NOMO-1 treated with dmso at 0.1 percent for 144 hours (cell line): ENCODE measurements at regions not wholly inside any gene's neighbourhood (a gene's known extent, or its start where the extent isn't known, plus 50 kb on each side); places are given as distances from the start of the nearest gene placed in this dataset.
"Not testable (repeated sequence)": the region's sequence is repeated elsewhere in the genome, so short reads cannot be mapped to it uniquely, and the experiment has no call there.

Experiments used
- DNase-seq: peaks from one replicate; lab custom pipeline; 2025; ENCODE audit not compliant: unreplicated experiment; lab: John Stamatoyannopoulos, UW

- DNase-seq, result no peak
These were observed 246.6 kb downstream of the HAPSTR1 start for GRCh38 chr16:9338068-9338467.

- DNase-seq, result no peak
These were observed 247.1 kb downstream of the HAPSTR1 start for GRCh38 chr16:9338510-9338909.

GRCh38 chr16:9340526-9341256, 249.2 kb downstream of the HAPSTR1 start:
- DNase-seq, result no peak

DNA sequence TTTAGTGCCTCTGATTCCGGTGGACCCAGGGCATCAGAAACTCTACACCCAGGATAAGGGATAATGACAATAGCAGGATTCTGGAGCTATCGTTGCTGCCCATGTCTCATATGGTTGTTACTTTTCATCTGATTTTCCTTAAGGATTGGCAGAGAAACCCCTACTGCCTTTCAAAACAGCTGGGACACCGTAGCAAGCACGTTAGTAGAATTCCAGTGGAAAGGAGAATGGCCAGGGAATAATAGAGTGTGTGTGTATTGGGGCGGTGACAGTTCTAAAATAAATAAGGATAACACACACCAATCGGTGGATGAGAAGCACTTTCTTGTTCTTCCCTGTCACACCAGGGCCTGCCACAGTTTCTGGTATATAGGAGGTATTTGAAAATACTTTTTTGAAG, 251.8 kb downstream of the HAPSTR1 start:
- DNase-seq, result no peak

DNA sequence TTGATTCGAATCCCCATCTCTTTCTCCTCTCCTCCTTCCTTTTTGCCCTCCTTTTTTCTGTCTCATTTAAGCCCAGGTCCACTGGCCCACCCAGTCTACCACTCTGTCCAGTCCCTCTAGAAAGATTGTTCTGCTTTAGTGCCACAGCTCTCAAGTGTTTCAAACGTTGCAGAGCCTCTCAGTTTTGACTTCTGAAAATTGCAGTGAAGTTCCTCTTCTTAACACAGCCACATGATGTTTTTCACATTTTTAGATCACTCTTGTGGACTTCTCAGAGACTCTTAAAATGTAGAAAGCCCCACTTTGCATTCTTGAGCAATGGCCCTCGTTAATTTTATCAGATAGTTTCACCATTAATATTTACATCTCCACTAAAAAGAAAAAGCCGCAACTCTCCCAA, 253.1 kb downstream of the HAPSTR1 start:
- no peak for DNase-seq

DNA sequence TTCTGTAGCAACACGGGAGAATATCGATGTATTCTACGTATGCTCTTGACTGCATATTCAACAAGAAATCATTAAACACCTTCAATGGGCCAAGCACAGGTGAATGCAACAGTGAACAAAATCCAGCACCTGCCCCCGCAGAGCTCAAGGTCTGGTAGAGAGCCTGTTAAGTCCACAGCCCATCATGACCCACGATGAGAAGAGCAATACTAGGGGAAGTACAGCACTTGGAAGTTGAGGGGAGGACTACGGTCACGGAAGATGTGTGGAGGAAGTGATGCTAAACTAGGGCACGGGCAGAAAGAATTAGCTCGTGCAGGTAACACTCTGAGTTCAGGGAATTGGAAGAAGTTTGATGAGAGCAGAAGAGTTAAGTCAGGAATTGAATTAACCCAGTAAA, 253.6 kb downstream of the HAPSTR1 start:
- DNase-seq, result no peak

DNA sequence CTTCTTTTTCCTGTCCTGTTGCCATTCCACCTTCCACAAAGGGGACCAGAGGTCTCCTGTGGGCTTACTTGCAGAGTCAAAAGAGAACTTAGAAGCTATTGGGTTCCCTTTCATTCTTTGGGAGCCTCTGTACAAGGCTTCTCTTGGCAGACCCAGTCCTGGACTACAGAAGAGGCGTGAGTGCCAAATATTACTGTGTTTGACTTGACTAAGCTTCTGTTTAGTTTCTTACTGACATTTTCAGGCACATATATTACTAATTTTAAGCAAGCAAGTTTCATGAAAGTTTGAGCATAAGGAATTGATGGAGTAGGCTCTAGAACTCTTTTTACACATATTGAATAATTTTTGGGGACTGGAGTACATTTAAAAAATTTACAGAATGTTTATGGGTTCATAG, 254.4 kb downstream of the HAPSTR1 start:
- DNase-seq, result no peak

- no peak for DNase-seq
These were observed 257.5 kb downstream of the HAPSTR1 start for GRCh38 chr16:9348912-9349311.

DNA sequence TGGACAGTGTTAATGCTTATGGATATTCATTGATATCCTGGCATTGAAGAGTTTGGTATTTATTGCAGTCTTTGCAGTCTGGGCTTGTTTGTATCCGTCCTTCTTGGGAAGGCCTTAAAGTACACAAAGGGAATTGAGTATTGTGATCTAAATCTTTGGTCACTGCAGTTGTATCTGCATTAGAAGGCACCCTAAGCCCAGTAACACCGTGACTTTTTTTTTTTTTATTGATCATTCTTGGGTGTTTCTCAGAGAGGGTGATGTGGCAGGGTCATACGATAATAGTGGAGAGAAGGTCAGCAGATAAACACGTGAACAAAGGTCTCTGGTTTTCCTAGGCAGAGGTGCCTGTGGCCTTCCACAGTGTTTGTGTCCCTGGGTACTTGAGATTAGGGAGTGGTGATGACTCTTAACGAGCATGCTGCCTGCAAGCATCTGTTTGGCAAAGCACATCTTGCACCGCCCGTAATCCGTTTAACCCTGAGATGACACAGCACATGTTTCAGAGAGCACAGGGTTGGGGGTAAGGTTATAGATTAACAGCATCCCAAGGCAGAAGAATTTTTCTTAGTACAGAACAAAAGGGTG, 258.0 kb downstream of the HAPSTR1 start:
- DNase-seq, result not testable (repeated sequence)

- not testable (repeated sequence) for DNase-seq
These were observed 258.8 kb downstream of the HAPSTR1 start for GRCh38 chr16:9350119-9350799.

- no peak for DNase-seq
These were observed 260.0 kb downstream of the HAPSTR1 start for GRCh38 chr16:9351440-9351839.

GRCh38 chr16:9351841-9352434, 260.5 kb downstream of the HAPSTR1 start:
- no peak for DNase-seq

DNA sequence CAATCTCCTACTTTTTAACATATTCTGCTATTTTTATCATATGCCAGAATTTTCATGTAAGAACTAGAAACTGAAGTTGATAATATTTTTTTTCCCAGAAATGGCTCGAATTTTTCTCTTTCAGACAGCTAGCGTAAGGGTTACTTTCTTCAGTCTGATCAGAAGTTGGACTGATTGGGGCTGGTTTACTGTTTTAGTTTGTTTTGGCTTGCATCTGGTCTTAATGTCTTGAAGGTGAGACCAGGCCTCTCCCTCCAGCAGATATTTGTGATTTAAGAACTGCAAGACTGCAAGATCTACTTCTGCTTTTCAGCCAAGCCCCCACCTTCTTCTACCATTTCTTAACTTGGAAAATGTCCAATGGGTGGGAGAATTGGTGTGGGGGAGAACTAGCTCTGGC, 266.4 kb downstream of the HAPSTR1 start:
- DNase-seq, result no peak

GRCh38 chr16:9360075-9360474, 268.6 kb downstream of the HAPSTR1 start:
- no peak for DNase-seq

- no peak for DNase-seq
These were observed 270.6 kb downstream of the HAPSTR1 start for GRCh38 chr16:9362050-9362449.

GRCh38 chr16:9362604-9363003, 271.2 kb downstream of the HAPSTR1 start:
- DNase-seq, result no peak

GRCh38 chr16:9363520-9363919, 272.1 kb downstream of the HAPSTR1 start:
- DNase-seq, result no peak

- DNase-seq, result no peak
These were observed 273.4 kb downstream of the HAPSTR1 start for GRCh38 chr16:9364721-9365369.

- no peak for DNase-seq
These were observed 273.9 kb downstream of the HAPSTR1 start for GRCh38 chr16:9365370-9365728.

DNA sequence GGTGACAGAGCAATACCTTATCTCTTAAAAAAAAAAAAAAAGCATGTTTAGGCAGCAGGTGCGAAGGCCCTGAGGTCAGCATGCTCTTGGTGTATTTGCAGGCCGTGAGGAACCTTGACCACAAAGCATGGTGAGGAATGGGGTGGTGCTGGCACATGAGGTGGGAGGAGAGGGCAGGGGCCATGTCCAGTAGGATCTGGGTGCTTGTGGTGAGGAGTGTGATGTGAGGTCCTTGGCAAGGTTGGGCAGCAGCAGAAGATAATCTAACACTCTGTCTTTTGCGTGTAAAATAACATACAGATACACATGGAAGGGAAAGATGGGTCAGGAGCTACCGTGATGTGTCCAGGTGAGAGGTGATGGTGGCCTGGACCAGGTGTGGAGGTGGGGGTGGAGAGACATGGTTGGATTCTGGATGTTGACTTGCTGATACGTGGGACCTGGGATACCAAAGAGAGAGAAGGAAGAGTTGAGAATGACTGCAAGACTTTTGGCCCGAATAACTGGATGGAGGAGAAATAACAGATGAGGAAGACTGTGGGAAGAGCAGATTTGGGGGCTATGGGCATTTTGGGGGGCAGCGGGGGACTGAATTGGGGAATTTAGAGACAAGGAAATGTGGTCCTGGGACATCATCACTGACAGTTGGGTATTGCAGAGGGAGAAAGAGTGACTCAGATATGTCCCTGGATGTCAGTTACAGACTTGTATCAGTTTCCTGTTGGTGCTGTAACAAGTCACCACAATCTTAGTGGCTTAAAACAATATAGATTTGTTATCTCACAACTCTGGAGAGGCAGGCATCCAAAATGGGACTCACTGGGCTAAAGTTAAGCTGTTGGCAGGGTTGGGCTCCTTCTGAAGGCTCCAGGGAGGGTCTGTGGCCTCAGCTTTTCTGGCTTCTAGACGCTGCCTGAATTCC, 274.9 kb downstream of the HAPSTR1 start:
- no peak for DNase-seq
